Posterior vena cava (tissue), 2 donors: ENCODE measurements at regions not wholly inside any gene's neighbourhood (a gene's known extent, or its start where the extent isn't known, plus 50 kb on each side); places are given as distances from the start of the nearest gene placed in this dataset.

Source experiments
- DNase-seq: peaks from one replicate; pipeline ENCODE4 v3.0.0-alpha.2; 2020; ENCODE audit warnings: low spot score
- intact Hi-C, 2 donors: fragments of 100-400 bp; cut with DNase I; formaldehyde crosslinking; loops; one replicate each; pipeline versions ENCODE4 v1.14.1 to v1.14.2; 2022 to 2023
- donor health status: DM: yes; HTN: yes; CAD: no.
- donor health status: DM: yes; HTN: yes; CAD: no.

DNA sequence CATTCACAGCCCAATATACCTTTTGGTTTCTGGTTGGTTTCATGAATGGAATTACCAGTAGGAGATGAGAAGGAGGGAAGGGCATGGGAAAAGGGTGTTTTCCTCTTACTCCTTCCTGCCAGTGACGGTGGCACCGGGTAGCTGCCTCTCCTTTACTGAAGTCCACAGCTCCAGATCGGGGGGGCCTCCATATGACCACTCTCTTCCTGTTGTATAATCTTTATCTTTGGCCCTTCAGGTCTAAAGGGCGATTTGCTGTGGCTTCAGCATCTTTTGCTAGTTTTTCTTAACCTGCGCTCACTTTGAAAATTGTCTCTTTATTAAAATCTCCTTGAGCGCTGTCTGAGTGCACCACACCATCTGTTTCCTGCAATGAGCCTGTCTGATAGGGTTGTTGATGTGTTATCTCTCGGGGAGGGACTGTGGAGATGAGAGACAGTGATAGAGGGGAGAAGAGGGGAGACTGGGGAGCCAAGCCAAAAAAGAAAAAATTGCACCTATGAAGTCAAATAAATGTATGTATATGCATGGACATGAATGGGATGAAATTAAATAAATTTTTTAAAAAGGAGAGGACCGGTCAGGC lies 449.3 kb upstream of the KLF4 start:
- intact Hi-C loops: no loop called here
- DNase-seq: no peak

- DNase-seq: no peak
Measured at GRCh38 chr9:107935931-107936330, 446.4 kb upstream of the KLF4 start.

GRCh38 chr9:107933516-107933915 lies 443.9 kb upstream of the KLF4 start:
- DNase-seq: no peak
- intact Hi-C loops: no loop called here

More at GRCh38 chr9:107935931-107936330, 446.4 kb upstream of the KLF4 start:
- intact Hi-C loops: no loop called here

DNA sequence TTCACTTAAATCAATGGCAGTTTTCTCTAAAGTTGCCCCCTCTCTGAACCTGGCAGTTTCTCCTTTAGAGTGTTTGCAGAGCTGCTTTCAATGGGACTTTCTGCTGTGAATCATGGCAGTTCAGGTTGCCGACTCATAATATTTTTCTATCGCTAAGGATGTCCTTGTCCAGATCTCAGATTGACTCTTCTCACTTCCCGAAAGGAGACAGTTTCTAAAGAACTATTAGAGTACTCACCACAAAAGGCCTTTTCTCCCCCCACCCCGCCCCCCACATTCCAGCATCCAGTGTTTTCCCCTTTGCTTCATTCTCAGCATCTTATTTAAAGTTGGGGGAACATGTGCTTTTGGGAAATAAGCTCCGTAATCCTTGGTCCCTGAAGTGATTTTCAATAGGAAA lies 443.5 kb upstream of the KLF4 start:
- intact Hi-C loops: no loop called here

GRCh38 chr9:107932601-107933000 lies 443.0 kb upstream of the KLF4 start:
- DNase-seq: no peak
- intact Hi-C loops: no loop called here

More for the DNA sequence above, 443.5 kb upstream of the KLF4 start:
- DNase-seq: no peak

- DNase-seq: no peak
- intact Hi-C loops: no loop called here
Measured at GRCh38 chr9:107932046-107932445, 442.5 kb upstream of the KLF4 start.

DNA sequence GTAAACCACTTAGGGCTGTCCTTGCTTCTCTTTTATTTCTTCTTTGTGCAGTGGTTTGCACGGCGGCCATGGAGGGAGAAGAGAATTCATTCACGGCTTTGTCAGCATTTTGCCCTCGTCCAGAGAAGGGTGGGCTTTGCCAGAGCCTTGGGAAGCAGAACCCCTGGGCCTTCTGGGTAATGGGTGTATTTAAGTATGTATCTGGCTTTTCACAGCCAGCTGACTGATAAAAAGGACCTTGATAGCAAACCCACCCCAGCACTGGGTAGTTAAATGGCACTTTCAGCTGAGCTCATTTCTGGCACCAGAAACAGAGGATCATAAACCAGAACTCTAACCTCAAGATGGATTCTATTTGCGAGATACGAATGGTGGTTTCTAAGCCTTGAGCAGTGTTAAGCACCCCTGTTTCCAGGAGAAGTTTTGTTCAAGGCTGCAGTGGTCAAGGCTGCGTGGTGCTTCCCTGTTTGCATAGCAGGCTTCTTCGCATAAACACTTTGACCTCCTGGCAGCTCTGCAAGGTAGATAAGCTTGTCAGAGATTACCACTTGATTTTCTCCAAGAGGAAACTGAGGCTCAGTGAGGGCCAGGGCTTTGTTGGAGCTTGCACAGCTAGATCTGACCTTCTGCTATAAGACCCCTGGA lies 441.6 kb upstream of the KLF4 start:
- DNase-seq: no peak
- intact Hi-C loops: no loop called here

- peak; percentile 90 for DNase-seq
- intact Hi-C loops: no loop called here
Measured at GRCh38 chr9:107929443-107929842, 439.9 kb upstream of the KLF4 start.

DNA sequence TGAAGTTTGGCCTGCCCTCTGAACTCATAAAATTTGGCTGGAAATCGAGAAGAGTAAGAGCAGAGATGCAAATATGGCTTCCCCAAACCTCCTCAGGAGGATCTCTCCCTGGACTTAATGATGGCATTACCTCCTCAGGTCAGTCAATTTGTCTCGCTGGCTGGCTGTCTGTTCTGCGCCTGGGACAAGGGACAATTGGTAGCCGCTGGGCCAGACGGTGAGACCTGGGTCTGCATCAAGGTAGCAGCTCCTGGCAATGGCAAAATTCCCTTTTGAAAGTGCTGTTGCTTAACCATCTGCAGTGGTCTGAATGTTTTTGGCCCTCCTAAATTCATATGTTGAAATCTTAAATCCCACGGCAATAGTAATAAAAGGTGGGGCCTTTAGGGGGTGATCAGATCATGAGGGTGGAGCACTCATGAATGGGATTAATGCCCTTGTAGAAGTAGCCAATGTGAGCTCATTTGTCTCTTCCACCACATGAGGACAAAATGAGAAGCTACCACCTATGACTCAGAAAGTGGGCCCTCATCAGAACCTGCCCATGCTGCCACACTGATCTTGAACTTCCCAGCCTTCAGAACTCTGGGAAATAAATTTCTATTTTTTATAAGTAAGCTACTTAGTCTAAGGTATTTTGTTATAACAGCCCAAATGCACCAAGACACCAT lies 439.3 kb upstream of the KLF4 start:
- intact Hi-C loops: no loop called here
- no peak for DNase-seq

- intact Hi-C loops: no loop called here
- no peak for DNase-seq
Measured at GRCh38 chr9:107927276-107927675, 437.7 kb upstream of the KLF4 start.

DNA sequence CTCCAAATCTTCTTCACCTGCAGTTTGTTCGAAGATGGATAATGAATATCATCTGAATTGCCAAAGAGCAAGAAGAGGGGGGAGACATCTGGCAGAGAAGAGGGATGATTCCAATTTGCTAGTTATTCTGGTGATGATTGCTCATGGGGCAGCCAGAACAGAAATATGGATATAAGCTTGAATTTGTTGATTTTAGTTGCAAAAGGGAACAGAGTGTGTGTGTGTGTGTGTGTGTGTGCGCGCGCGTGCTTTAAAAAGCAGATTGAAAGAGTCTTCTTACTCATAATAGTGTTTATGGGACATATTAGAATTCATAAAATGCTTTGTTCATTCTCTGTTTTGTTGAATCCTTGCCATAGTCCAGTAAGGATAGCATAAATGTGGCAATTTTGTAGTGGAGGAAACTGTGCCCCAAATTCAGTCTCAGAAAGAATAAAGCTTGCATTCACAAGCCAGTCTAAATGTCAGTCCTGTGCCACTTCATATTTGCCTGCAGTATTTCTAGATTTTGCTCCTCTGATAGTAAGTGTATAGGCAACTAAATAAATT lies 436.3 kb upstream of the KLF4 start:
- DNase-seq: no peak
- intact Hi-C loops: no loop called here

- intact Hi-C loops: no loop called here
- no peak for DNase-seq
Measured at GRCh38 chr9:107922260-107922659, 432.7 kb upstream of the KLF4 start.

DNA sequence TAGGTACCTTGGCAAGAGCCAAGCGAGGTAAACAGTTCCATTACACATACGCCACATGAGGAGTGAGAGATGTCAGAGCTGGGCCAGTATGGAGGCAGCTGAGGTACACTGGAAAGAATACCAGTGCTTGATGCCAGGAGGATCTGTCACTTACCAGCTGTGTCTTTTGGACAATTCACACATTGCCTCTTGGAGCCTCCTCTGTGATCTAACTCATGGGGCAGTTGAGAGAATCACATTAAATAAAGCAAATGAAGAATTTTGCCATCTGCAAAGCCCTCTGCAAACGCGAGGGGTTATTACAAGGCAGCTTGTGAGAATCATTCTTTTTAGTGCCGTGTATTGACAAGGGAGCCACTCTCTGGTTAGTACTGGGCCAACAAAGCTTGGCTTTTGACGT lies 429.7 kb upstream of the KLF4 start:
- DNase-seq: no peak
- intact Hi-C loops: no loop called here

GRCh38 chr9:107918749-107919148 lies 429.2 kb upstream of the KLF4 start:
- no peak for DNase-seq
- intact Hi-C loops: no loop called here

- intact Hi-C loops: no loop called here
- DNase-seq: no peak
Measured at GRCh38 chr9:107914151-107914550, 424.6 kb upstream of the KLF4 start.

- DNase-seq: no peak
- intact Hi-C loops: no loop called here
Measured at GRCh38 chr9:107907715-107908114, 418.1 kb upstream of the KLF4 start.

DNA sequence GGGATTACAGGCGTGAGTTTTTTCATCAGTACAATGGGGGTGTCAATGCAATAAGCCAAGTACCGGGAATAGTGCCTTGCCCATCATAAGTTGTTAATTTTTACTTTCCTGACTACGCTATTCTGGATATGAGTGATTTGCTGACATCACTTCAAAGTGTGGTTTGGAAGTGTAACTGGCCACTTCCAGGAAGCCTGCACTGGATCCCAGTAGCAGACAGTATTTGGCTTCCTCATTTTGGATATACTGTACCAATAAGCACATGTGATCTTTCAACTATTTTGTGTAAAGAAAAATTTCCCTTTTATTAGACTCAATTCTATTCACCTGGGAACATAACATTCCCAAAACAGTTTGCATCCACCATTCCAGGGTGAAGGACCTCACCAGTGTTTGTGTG lies 417.7 kb upstream of the KLF4 start:
- intact Hi-C loops: no loop called here
- DNase-seq: no peak

DNA sequence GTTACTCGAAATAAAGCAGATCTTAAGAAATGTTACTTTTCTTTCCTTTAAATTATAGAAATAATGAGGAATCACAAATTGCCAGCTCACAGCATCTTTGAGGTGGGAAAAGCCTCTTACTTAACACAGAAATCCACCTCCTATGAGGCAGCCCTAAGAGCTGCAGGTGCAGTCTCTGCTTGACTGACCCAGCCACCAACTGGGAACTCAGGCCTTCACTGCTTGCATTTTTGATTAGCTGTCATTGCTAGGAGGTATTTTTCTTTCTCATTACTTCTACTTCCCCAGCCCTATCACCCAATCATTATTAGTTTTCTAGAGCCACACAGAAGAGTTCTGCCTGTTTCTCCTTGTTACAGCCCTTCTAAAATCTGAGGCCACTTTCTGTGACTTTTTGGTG lies 416.5 kb upstream of the KLF4 start:
- intact Hi-C loops: no loop called here

DNA sequence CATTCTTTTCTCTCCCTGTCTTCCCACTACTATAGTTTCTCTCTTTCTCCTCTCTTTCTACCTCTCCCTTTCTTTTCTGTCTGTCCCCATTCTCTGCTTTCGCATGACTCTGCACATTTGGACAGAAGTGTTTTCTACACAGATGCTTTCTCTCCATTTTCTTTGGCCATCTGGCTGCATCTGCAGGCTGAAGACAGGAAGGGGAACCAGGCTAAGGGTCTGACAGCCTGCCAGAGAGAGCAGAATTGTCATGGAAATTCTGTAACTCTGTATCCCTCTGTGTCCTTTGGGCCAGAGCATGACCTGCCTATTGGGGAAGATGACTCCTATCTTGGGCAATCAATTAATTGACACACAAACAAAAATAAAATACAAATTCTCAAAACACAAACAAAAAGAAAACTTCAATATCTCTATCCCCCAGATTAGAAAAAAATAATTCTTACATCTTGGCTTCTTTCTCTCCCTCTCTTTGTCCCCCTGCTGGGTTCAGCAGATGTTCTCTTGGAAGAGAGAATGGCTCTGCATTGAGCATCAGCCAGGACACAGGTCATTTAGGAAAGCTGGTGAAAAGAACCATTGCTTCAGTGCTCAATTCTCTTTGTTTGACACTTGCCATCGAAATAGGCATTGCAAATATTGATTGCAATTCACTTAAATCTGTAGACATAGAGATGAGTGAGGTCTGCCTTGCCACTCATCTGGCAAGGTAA lies 415.9 kb upstream of the KLF4 start:
- intact Hi-C loops: no loop called here
- no peak for DNase-seq

More for the DNA sequence above, 416.5 kb upstream of the KLF4 start:
- no peak for DNase-seq

DNA sequence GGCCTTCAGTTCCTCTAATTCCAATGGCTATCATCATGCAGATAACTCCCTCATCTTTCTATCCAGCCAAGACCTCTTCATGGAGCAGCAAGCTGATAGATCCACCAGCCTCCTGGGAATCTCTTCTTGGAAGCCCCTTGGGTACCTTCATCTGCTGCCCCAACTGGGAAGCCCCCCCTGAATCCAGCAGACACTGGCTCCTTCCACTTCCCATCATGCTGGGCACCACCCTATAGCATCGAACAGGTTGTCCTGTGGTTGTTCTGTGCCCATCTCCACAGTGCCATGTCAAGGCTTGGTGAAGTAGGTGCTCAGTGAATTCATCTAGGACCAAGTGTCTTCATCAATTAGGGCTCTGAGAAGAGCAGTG lies 410.4 kb upstream of the KLF4 start:
- DNase-seq: no peak
- intact Hi-C loops: no loop called here
